ENCODE measurements at regions not wholly inside any gene's neighbourhood (a gene's known extent, or its start where the extent isn't known, plus 50 kb on each side); places are given as distances from the start of the nearest gene placed in this dataset.

- H3K36me3 ChIP-seq = no peaks in the 10 kb centered on the region
- H3K9me3 ChIP-seq = no peaks in the 10 kb centered on the region
- intact Hi-C loops (cut with DNase I) = no loop called here
- H3K27me3 ChIP-seq = no peaks in the 10 kb centered on the region
- no peak overlapping the region for H3K27ac ChIP-seq
- no peak for ATAC-seq
- H3K4me3 ChIP-seq = no peak overlapping the region
- TF ChIP-seq CTCF (IDR thresholded peaks at IDR 0.05) = no peak
- no peak for TF ChIP-seq POLR2A (IDR thresholded peaks at IDR 0.05)
- no peaks in the 10 kb centered on the region for H3K4me1 ChIP-seq
- no peak for DNase-seq
Observed at GRCh38 chr6:48747471-48747870, 636.5 kb upstream of the PTCHD4 start.

- no peaks in the 10 kb centered on the region for H3K36me3 ChIP-seq
- H3K4me1 ChIP-seq = no peaks in the 10 kb centered on the region
- intact Hi-C loops (cut with DNase I) = no loop called here
- H3K27ac ChIP-seq = no peak overlapping the region
- TF ChIP-seq POLR2A (IDR thresholded peaks at IDR 0.05) (no peak), CTCF (IDR thresholded peaks at IDR 0.05) (no peak)
- ATAC-seq = no peak
- no peaks in the 10 kb centered on the region for H3K27me3 ChIP-seq
- 61 to 66% (median 63%) methylated on average over 2 of the region's 2 CpGs for WGBS, 4 donors
- H3K4me3 ChIP-seq = no peak overlapping the region
- no peak for DNase-seq
- H3K9me3 ChIP-seq = no peaks in the 10 kb centered on the region
Observed at GRCh38 chr6:48747040-48747439, 636.0 kb upstream of the PTCHD4 start.

GRCh38 chr6:48744948-48745347 is 634.0 kb upstream of the PTCHD4 start:
- Histone ChIP-seq H3K4me3 (no peak overlapping the region), H3K9me3 (no peaks in the 10 kb centered on the region), H3K36me3 (no peaks in the 10 kb centered on the region), H3K27me3 (no peaks in the 10 kb centered on the region), H3K4me1 (no peaks in the 10 kb centered on the region), H3K27ac (no peak overlapping the region)
- intact Hi-C loops (cut with DNase I) = no loop called here
- TF ChIP-seq CTCF (IDR thresholded peaks at IDR 0.05) (no peak), POLR2A (IDR thresholded peaks at IDR 0.05) (no peak)
- no peak for ATAC-seq
- DNase-seq = no peak

GRCh38 chr6:48743738-48744137 is 632.7 kb upstream of the PTCHD4 start:
- Histone ChIP-seq H3K36me3 (no peaks in the 10 kb centered on the region), H3K4me3 (no peak overlapping the region), H3K4me1 (no peaks in the 10 kb centered on the region), H3K9me3 (no peaks in the 10 kb centered on the region), H3K27me3 (no peaks in the 10 kb centered on the region), H3K27ac (no peak overlapping the region)
- intact Hi-C loops (cut with DNase I) = no loop called here
- no peak for ATAC-seq
- DNase-seq = no peak
- 78 to 85% (median 79%) methylated on average over 3 of the region's 3 CpGs for WGBS, 4 donors
- no peak for TF ChIP-seq POLR2A (IDR thresholded peaks at IDR 0.05)
- no peak for TF ChIP-seq CTCF (IDR thresholded peaks at IDR 0.05)
